ENCODE measurements at regions not wholly inside any gene's neighbourhood (a gene's known extent, or its start where the extent isn't known, plus 50 kb on each side); places are given as distances from the start of the nearest gene placed in this dataset.

- TF ChIP-seq CTCF (conservative IDR thresholded peaks at IDR 0.05) (no peak), ZFX (IDR thresholded peaks at IDR 0.05) (no peak)
Measured at GRCh38 chr16:73629011-73629410, 581.1 kb upstream of the ZFHX3 start.

Data from C4-2B (cell line).